ENCODE measurements at regions not wholly inside any gene's neighbourhood (a gene's known extent, or its start where the extent isn't known, plus 50 kb on each side); places are given as distances from the start of the nearest gene placed in this dataset.
A peak's percentile ranks its signal among the peaks of the same experiment; 100 is the strongest.

DNA sequence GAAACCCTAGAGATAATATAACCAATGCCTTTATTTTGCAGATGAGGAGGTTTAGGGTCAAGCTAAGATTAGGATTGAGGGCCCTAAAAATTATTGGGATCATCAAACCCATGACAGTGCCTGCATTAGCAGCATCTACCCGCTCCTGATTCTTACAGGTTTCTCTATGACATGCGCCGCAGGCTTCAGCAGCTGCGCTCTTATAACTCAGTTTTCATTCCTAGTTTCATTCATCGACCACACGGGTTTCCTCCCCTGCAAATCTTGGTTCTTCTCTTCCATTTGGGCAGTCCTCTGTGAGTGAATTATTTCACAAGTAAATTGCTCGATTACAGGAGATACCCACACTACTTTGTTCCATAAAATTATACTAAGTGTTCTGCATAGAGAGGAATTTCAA, 137.2 kb downstream of the SLC24A2 start:
- Histone ChIP-seq H3K27me3 (ENCODE audit: insufficient read depth, low read depth, severe bottlenecking) (no peaks in the 10 kb centered on the region), H3K4me3 (ENCODE audit: low read depth, low read length) (no peak overlapping the region), H3K9me3 (ENCODE audit: severe bottlenecking) (no peaks in the 10 kb centered on the region), H3K27ac (no peak overlapping the region), H3K36me3 (no peaks in the 10 kb centered on the region)
- no peak for DNase-seq
- TF ChIP-seq, protein P1, sequence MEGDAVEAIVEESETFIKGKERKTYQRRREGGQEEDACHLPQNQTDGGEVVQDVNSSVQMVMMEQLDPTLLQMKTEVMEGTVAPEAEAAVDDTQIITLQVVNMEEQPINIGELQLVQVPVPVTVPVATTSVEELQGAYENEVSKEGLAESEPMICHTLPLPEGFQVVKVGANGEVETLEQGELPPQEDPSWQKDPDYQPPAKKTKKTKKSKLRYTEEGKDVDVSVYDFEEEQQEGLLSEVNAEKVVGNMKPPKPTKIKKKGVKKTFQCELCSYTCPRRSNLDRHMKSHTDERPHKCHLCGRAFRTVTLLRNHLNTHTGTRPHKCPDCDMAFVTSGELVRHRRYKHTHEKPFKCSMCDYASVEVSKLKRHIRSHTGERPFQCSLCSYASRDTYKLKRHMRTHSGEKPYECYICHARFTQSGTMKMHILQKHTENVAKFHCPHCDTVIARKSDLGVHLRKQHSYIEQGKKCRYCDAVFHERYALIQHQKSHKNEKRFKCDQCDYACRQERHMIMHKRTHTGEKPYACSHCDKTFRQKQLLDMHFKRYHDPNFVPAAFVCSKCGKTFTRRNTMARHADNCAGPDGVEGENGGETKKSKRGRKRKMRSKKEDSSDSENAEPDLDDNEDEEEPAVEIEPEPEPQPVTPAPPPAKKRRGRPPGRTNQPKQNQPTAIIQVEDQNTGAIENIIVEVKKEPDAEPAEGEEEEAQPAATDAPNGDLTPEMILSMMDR (IDR thresholded peaks at IDR 0.05; ENCODE audit: low read depth, low read length), result no peak

DNA sequence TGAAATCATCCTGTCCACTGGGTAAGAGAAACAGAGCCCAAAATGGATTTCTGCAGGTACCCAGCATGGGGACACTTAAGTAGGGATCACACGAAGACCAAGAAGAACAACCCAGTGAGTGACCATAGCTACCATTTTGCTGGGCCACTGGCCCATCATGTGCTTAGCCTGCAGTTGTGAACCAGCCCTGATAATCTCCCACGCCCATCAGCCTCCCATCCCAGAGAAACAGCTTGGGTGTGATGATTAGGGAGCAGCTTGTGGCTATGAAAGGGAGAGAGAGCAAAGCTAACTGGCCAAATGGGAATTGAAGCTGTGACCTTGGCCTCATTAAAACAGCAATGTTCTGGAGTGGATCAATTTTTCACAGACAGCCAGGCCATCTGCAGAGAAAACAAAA, 138.5 kb downstream of the SLC24A2 start:
- no peaks in the 10 kb centered on the region for H3K36me3 ChIP-seq
- TF ChIP-seq, protein P1 (IDR thresholded peaks at IDR 0.05; ENCODE audit: low read depth, low read length), result no peak
- H3K9me3 ChIP-seq (ENCODE audit: severe bottlenecking), result no peaks in the 10 kb centered on the region
- peak; percentile 39 for DNase-seq
- H3K4me3 ChIP-seq (ENCODE audit: low read depth, low read length), result no peak overlapping the region
- no peak overlapping the region for H3K27ac ChIP-seq
- H3K27me3 ChIP-seq (ENCODE audit: insufficient read depth, low read depth, severe bottlenecking), result no peaks in the 10 kb centered on the region

DNA sequence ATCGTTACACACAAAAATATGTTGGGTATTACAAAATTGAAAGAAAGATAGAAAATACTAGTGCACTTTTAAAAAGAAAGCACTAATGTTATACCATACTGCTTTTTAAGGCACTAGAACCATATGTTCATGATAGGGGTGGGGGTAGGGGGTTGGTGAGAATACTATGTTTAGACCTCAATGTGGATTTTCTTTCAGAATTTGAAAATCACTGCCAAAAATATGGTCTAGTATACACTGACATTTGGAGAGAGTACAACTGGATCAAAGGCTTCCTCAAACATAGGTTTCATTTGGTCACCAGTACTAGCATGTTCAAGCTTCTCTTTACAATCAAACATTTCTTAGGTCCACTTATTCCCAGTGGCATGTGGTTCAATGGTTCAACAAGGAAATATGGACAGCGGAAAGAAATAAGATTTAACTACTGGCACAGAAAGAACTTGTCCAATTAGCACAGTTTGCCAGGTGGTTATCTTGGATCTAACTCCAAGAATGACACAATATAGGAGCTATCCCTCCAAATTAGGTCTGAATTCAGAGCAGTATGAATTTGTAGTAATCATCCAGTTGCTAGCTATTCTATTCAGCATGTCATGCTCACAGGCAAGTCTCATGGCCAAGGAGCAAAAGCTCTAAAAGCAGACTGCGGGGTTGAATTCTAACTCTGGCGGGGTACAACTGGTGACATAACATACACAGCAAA, 139.3 kb downstream of the SLC24A2 start:
- no peaks in the 10 kb centered on the region for H3K9me3 ChIP-seq (ENCODE audit: severe bottlenecking)
- no peaks in the 10 kb centered on the region for H3K27me3 ChIP-seq (ENCODE audit: insufficient read depth, low read depth, severe bottlenecking)
- no peak overlapping the region for H3K27ac ChIP-seq
- no peak overlapping the region for H3K4me3 ChIP-seq (ENCODE audit: low read depth, low read length)
- no peaks in the 10 kb centered on the region for H3K36me3 ChIP-seq
- DNase-seq, result no peak
- TF ChIP-seq, protein P1 (IDR thresholded peaks at IDR 0.05; ENCODE audit: low read depth, low read length), result no peak

DNA sequence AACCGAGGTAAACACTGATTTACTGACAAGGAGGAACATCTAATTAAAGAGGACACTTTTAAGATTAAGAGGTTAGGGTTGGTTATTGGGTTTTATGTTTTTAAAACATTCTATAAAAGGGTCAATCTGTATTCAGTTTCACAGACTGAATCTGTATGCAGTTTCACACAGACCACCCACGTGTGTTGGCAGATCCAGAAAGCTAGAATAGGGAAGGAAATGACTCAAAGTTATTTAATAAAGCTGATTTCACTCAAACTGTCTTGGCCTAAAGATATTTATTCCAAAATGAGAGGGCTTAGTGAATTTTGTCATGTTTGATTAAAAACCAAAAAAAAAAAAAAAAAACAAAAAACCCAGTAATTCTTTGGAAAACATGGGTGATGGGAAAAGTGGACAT, 140.2 kb downstream of the SLC24A2 start:
- no peak for DNase-seq
- TF ChIP-seq, protein P1 (IDR thresholded peaks at IDR 0.05; ENCODE audit: low read depth, low read length), result no peak
- H3K27ac ChIP-seq, result no peak overlapping the region

DNA sequence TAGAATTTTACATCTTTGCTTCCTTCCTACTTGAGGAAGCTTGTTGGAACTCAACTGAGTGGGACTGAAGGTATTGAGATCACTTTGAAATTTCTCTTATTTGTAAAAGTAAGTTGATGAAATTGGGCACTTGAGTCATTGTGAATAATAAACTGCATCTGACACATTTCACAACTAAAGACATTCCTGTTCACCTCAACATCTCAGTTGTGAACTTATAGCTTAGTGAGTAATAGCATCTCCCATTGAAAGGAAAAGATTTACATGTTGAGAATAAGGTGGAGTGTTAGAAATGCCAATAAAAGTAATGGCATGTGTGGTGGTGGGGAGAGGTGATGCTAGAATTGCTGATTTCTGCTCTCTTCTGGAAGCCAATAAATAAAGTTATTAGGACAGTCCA, 145.0 kb downstream of the SLC24A2 start:
- Histone ChIP-seq H3K4me3 (ENCODE audit: low read depth, low read length) (no peak overlapping the region), H3K36me3 (no peaks in the 10 kb centered on the region), H3K27me3 (ENCODE audit: insufficient read depth, low read depth, severe bottlenecking) (no peaks in the 10 kb centered on the region), H3K9me3 (ENCODE audit: severe bottlenecking) (no peaks in the 10 kb centered on the region), H3K27ac (no peak overlapping the region)
- no peak for DNase-seq
- TF ChIP-seq, protein P1 (IDR thresholded peaks at IDR 0.05; ENCODE audit: low read depth, low read length), result no peak

More for the DNA sequence above, 140.2 kb downstream of the SLC24A2 start:
- no peaks in the 10 kb centered on the region for H3K9me3 ChIP-seq (ENCODE audit: severe bottlenecking)
- no peaks in the 10 kb centered on the region for H3K27me3 ChIP-seq (ENCODE audit: insufficient read depth, low read depth, severe bottlenecking)
- H3K36me3 ChIP-seq, result no peaks in the 10 kb centered on the region
- H3K4me3 ChIP-seq (ENCODE audit: low read depth, low read length), result no peak overlapping the region

DNA sequence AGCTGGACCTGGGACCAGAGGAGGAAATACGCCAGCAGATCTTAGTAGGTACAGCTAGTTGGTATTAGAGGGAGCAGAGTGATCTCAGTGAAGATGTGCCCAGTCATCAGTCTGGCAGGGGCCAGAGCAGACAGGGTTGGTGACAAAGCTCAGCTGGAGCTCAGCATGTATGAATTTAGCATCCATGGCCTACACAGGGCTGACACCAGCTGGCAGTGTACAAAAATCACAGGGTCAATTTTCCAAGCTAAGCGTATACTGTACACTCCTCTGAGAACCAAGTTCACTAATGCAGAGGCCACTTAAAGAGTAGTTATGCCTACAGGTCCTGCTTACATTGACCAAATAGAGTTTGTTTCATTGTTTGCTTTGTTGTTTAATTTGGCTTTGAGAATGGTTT, 146.6 kb downstream of the SLC24A2 start:
- H3K27me3 ChIP-seq (ENCODE audit: insufficient read depth, low read depth, severe bottlenecking), result no peaks in the 10 kb centered on the region
- TF ChIP-seq, protein P1 (IDR thresholded peaks at IDR 0.05; ENCODE audit: low read depth, low read length), result peak; percentile 45
- no peak overlapping the region for H3K27ac ChIP-seq
- H3K36me3 ChIP-seq, result no peaks in the 10 kb centered on the region
- DNase-seq, result peak; percentile 39
- H3K4me3 ChIP-seq (ENCODE audit: low read depth, low read length), result no peak overlapping the region
- no peaks in the 10 kb centered on the region for H3K9me3 ChIP-seq (ENCODE audit: severe bottlenecking)

All from WERI-Rb-1 (cell line).